Gastroesophageal sphincter (tissue), 3 donors: ENCODE measurements at regions not wholly inside any gene's neighbourhood (a gene's known extent, or its start where the extent isn't known, plus 50 kb on each side); places are given as distances from the start of the nearest gene placed in this dataset.

Experiments used
- CTCF ChIP-seq, 4 experiments: fragments of 200-600 bp in 2 of 4; fragments of 450-650 bp in 2 of 4; sonication (generic) in 1 of 4; IDR thresholded peaks; one replicate each; pipeline ENCODE4 v1.5.1; 2017 to 2019; ENCODE audit warnings: antibody characterized with exemption in 4 of 4, mild to moderate bottlenecking in 2 of 4, moderate library complexity in 2 of 4
- POLR2AphosphoS5 ChIP-seq: sonication (generic); formaldehyde crosslinking; IDR thresholded peaks from one replicate; pipeline ENCODE4 v1.6.1; 2017; ENCODE audit warnings: antibody characterized with exemption

GRCh38 chr12:19964549-19964948 lies 403.8 kb upstream of the PDE3A start:
- no peak for TF ChIP-seq CTCF (IDR thresholded peaks at IDR 0.05)
- TF ChIP-seq POLR2AphosphoS5, result no peak
